ENCODE measurements at regions not wholly inside any gene's neighbourhood (a gene's known extent, or its start where the extent isn't known, plus 50 kb on each side); places are given as distances from the start of the nearest gene placed in this dataset.
"Not testable (repeated sequence)": the region's sequence is repeated elsewhere in the genome, so short reads cannot be mapped to it uniquely, and the experiment has no call there.

- no peaks in the 10 kb centered on the region for H3K9me3 ChIP-seq
- no peak overlapping the region for H3K27ac ChIP-seq
- no peak overlapping the region for H3K4me3 ChIP-seq
- no peak for TF ChIP-seq CTCF (IDR thresholded peaks at IDR 0.05)
- no peaks in the 10 kb centered on the region for H3K36me3 ChIP-seq
- DNase-seq (ENCODE audit: low spot score) (no peak), ATAC-seq (ENCODE audit: insufficient number of reproducible peaks, low FRiP score, low read depth) (no peak)
- no peaks in the 10 kb centered on the region for H3K27me3 ChIP-seq (replicated peaks; ENCODE audit: insufficient read depth)
- H3K4me1 ChIP-seq (ENCODE audit: control insufficient read depth in 1 of 2, low read depth in 2 of 2) = no peaks in the 10 kb centered on the region
Observed at GRCh38 chr1:195733408-195733807, 874.8 kb downstream of the KCNT2 start.

- DNase-seq (ENCODE audit: low spot score) (no peak), ATAC-seq (ENCODE audit: insufficient number of reproducible peaks, low FRiP score, low read depth) (no peak)
- Histone ChIP-seq H3K27ac (no peak overlapping the region), H3K9me3 (no peaks in the 10 kb centered on the region), H3K4me3 (no peak overlapping the region), H3K27me3 (replicated peaks; ENCODE audit: insufficient read depth) (no peaks in the 10 kb centered on the region), H3K4me1 (ENCODE audit: control insufficient read depth in 1 of 2, low read depth in 2 of 2) (no peaks in the 10 kb centered on the region), H3K36me3 (no peaks in the 10 kb centered on the region)
- no peak for TF ChIP-seq CTCF (IDR thresholded peaks at IDR 0.05)
Observed at GRCh38 chr1:195731385-195731784, 876.9 kb downstream of the KCNT2 start.

GRCh38 chr1:195723796-195724194 is 884.4 kb downstream of the KCNT2 start:
- Histone ChIP-seq H3K9me3 (no peaks in the 10 kb centered on the region), H3K4me3 (no peak overlapping the region), H3K4me1 (ENCODE audit: control insufficient read depth in 1 of 2, low read depth in 2 of 2) (no peaks in the 10 kb centered on the region), H3K36me3 (no peaks in the 10 kb centered on the region), H3K27me3 (replicated peaks; ENCODE audit: insufficient read depth) (no peaks in the 10 kb centered on the region), H3K27ac (no peak overlapping the region)
- ATAC-seq (ENCODE audit: insufficient number of reproducible peaks, low FRiP score, low read depth) (no peak), DNase-seq (ENCODE audit: low spot score) (no peak)
- TF ChIP-seq CTCF (IDR thresholded peaks at IDR 0.05) = no peak

GRCh38 chr1:195722852-195723795 is 885.1 kb downstream of the KCNT2 start:
- DNase-seq (ENCODE audit: low spot score) = not testable (repeated sequence)

GRCh38 chr1:195722146-195722545 is 886.1 kb downstream of the KCNT2 start:
- not testable (repeated sequence) for H3K27ac ChIP-seq; H3K36me3 ChIP-seq; H3K4me3 ChIP-seq; H3K27me3 ChIP-seq (replicated peaks; ENCODE audit: insufficient read depth); H3K9me3 ChIP-seq; ATAC-seq (ENCODE audit: insufficient number of reproducible peaks, low FRiP score, low read depth); DNase-seq (ENCODE audit: low spot score); H3K4me1 ChIP-seq (ENCODE audit: control insufficient read depth in 1 of 2, low read depth in 2 of 2)

More at GRCh38 chr1:195722852-195723795, 885.1 kb downstream of the KCNT2 start:
- not testable (repeated sequence) for ATAC-seq (ENCODE audit: insufficient number of reproducible peaks, low FRiP score, low read depth); H3K9me3 ChIP-seq; H3K4me3 ChIP-seq; H3K36me3 ChIP-seq; H3K27ac ChIP-seq; H3K27me3 ChIP-seq (replicated peaks; ENCODE audit: insufficient read depth); H3K4me1 ChIP-seq (ENCODE audit: control insufficient read depth in 1 of 2, low read depth in 2 of 2)

GRCh38 chr1:195721210-195721971 is 886.8 kb downstream of the KCNT2 start:
- H3K4me1 ChIP-seq (ENCODE audit: control insufficient read depth in 1 of 2, low read depth in 2 of 2) = no peaks in the 10 kb centered on the region
- no peak for TF ChIP-seq CTCF (IDR thresholded peaks at IDR 0.05)
- DNase-seq (ENCODE audit: low spot score) (no peak), ATAC-seq (ENCODE audit: insufficient number of reproducible peaks, low FRiP score, low read depth) (no peak)
- no peaks in the 10 kb centered on the region for H3K36me3 ChIP-seq
- H3K4me3 ChIP-seq = no peak overlapping the region
- H3K27me3 ChIP-seq (replicated peaks; ENCODE audit: insufficient read depth) = no peaks in the 10 kb centered on the region
- H3K27ac ChIP-seq = no peak overlapping the region
- no peaks in the 10 kb centered on the region for H3K9me3 ChIP-seq
